Ectodermal cell (in vitro differentiated cells): ENCODE measurements at regions not wholly inside any gene's neighbourhood (a gene's known extent, or its start where the extent isn't known, plus 50 kb on each side); places are given as distances from the start of the nearest gene placed in this dataset.

Experiments
- H3K27ac ChIP-seq: 2 replicates; pipeline ENCODE4 v1.7.0; 2013; ENCODE audit warnings: mild to moderate bottlenecking, low read depth, low read length; ENCODE audit not compliant: insufficient read depth, poor library complexity, severe bottlenecking
- H3K27me3 ChIP-seq: 2 replicates; pipeline ENCODE4 v1.7.0; 2013; ENCODE audit warnings: mild to moderate bottlenecking, low read length; ENCODE audit not compliant: insufficient read depth, control insufficient read depth, poor library complexity, severe bottlenecking
- H3K36me3 ChIP-seq: one replicate; pipeline ENCODE4 v1.7.0; 2013; ENCODE audit warnings: low read length; ENCODE audit not compliant: control insufficient read depth, insufficient read depth
- H3K4me1 ChIP-seq: one replicate; pipeline ENCODE4 v1.7.0; 2013; ENCODE audit warnings: low read length; ENCODE audit not compliant: control insufficient read depth, insufficient read depth
- H3K4me3 ChIP-seq: 2 replicates; pipeline ENCODE4 v1.7.0; 2013; ENCODE audit warnings: low read depth, low read length, control low read depth; ENCODE audit not compliant: insufficient read depth
- H3K9me3 ChIP-seq: 2 replicates; pipeline ENCODE4 v1.7.0; 2013; ENCODE audit warnings: mild to moderate bottlenecking, low read length, moderate library complexity; ENCODE audit not compliant: control insufficient read depth
- WGBS, 2 experiments: methylation state at CpG; one replicate each; pipeline ENCODE4 v1.1.7; 2013; ENCODE audit warnings: missing lambda C conversion rate in 2 of 2; 5-methylcytosine and 5-hydroxymethylcytosine counted together

DNA sequence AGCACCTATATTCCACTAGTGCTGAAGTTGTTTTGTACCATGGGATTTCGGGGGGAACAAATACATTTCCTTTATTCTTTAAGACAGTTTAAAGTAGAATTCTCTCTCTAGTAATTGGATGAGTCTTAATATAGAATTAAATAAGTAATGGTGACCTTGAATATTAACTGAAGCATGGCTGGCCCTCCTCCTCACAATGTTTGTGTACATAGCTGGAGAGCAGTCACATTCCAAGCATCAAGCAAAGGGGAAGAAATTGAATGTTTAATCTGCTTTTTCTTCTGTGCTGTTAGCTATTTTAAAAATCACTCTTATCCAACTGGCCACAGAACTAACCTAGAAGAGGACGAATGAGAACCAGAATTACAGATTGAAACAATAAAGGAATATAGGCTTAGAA is 906.9 kb downstream of the CCSER2 start:
- no peak overlapping the region for H3K27ac ChIP-seq

GRCh38 chr10:85238676-85239075 is 910.3 kb downstream of the CCSER2 start:
- no peak overlapping the region for H3K27ac ChIP-seq
- WGBS, 2 experiments = 92 to 93% methylated on average over 13 of the region's 13 CpGs
- H3K9me3 ChIP-seq = no peaks in the 10 kb centered on the region
- H3K36me3 ChIP-seq = no peaks in the 10 kb centered on the region
- no peaks in the 10 kb centered on the region for H3K27me3 ChIP-seq
- H3K4me3 ChIP-seq = no peak overlapping the region
- H3K4me1 ChIP-seq = no peaks in the 10 kb centered on the region

More for the DNA sequence above, 906.9 kb downstream of the CCSER2 start:
- 88% methylated on average over 1 of the region's 2 CpGs; no CpG with 5 or more reads in 1 of the 2 experiments for WGBS, 2 experiments
- H3K4me1 ChIP-seq = no peaks in the 10 kb centered on the region
- no peak overlapping the region for H3K4me3 ChIP-seq
- no peaks in the 10 kb centered on the region for H3K9me3 ChIP-seq
- no peaks in the 10 kb centered on the region for H3K36me3 ChIP-seq
- no peaks in the 10 kb centered on the region for H3K27me3 ChIP-seq

- Histone ChIP-seq H3K4me3 (no peak overlapping the region), H3K27ac (no peak overlapping the region), H3K27me3 (no peaks in the 10 kb centered on the region), H3K4me1 (no peaks in the 10 kb centered on the region), H3K9me3 (no peaks in the 10 kb centered on the region), H3K36me3 (no peaks in the 10 kb centered on the region)
- WGBS, 2 experiments = 92 to 93% methylated on average over 5 of the region's 5 CpGs
These were observed 921.9 kb downstream of the CCSER2 start for GRCh38 chr10:85250304-85250703.

- no peak overlapping the region for H3K4me3 ChIP-seq
- no peak overlapping the region for H3K27ac ChIP-seq
- no peaks in the 10 kb centered on the region for H3K36me3 ChIP-seq
- no peaks in the 10 kb centered on the region for H3K4me1 ChIP-seq
- H3K27me3 ChIP-seq = no peaks in the 10 kb centered on the region
- WGBS, 2 experiments = 92 to 95% methylated on average over 5 of the region's 5 CpGs
- H3K9me3 ChIP-seq = no peaks in the 10 kb centered on the region
These were observed 928.1 kb downstream of the CCSER2 start for GRCh38 chr10:85256481-85256880.

- Histone ChIP-seq H3K27me3 (no peaks in the 10 kb centered on the region), H3K4me1 (no peaks in the 10 kb centered on the region), H3K36me3 (no peaks in the 10 kb centered on the region), H3K4me3 (no peak overlapping the region), H3K9me3 (no peaks in the 10 kb centered on the region), H3K27ac (no peak overlapping the region)
- WGBS, 2 experiments = 94 to 96% methylated on average over 3 to 4 of the region's 4 CpGs
These were observed 931.5 kb downstream of the CCSER2 start for GRCh38 chr10:85259908-85260307.

DNA sequence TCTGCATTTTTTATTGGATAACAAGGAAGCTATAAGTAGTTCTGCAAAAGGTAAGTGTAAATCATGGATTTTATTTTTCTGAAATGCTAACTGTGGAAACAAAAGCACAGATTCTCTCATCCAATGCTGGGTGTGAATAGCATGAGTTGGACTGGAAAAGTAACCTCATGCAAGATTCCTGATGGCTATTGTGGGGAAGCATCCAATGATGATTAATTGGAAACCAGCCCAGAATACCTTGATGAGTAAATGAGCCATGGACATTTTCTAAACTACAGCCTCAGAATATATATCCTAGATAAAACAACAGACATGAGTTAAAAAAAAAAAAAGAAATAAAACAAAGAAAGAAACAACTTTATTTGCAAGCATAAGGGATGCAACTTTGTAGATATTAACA is 934.6 kb downstream of the CCSER2 start:
- no peaks in the 10 kb centered on the region for H3K4me1 ChIP-seq
- no peak overlapping the region for H3K4me3 ChIP-seq
- no peaks in the 10 kb centered on the region for H3K9me3 ChIP-seq
- no peaks in the 10 kb centered on the region for H3K36me3 ChIP-seq
- H3K27me3 ChIP-seq = no peaks in the 10 kb centered on the region
- H3K27ac ChIP-seq = no peak overlapping the region

- no peak overlapping the region for H3K27ac ChIP-seq
- H3K4me1 ChIP-seq = no peaks in the 10 kb centered on the region
- H3K27me3 ChIP-seq = no peaks in the 10 kb centered on the region
- no peaks in the 10 kb centered on the region for H3K36me3 ChIP-seq
- H3K4me3 ChIP-seq = no peak overlapping the region
- H3K9me3 ChIP-seq = no peaks in the 10 kb centered on the region
These were observed 936.7 kb downstream of the CCSER2 start for GRCh38 chr10:85265121-85265520.

GRCh38 chr10:85266808-85267207 is 938.4 kb downstream of the CCSER2 start:
- Histone ChIP-seq H3K36me3 (no peaks in the 10 kb centered on the region), H3K27me3 (no peaks in the 10 kb centered on the region), H3K27ac (no peak overlapping the region), H3K4me1 (no peaks in the 10 kb centered on the region), H3K9me3 (no peaks in the 10 kb centered on the region), H3K4me3 (no peak overlapping the region)
- WGBS, 2 experiments = 91 to 100% methylated on average over 1 of the region's 1 CpG

DNA sequence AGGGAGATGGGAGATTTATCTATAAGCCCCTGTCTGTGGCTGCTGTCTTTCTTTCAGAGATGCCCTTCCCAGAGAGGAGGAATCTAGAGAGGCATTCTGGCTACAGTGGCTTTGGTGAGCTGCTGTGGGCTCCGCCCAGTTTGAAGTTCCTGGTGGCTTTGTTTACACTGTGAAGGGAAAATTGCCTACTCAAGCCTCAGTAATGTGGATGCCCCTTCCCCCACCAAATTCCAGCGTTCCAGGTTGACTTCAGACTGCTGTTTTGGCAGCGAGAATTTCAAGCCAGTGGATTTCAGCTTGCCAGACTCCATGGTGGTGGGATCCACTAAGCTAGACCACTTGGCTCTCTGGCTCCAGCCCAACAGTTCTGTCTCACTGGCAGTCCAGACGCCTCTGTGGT is 951.6 kb downstream of the CCSER2 start:
- H3K36me3 ChIP-seq = no peaks in the 10 kb centered on the region
- no peak overlapping the region for H3K4me3 ChIP-seq
- 70% methylated on average over 4 of the region's 4 CpGs for WGBS, 2 experiments
- H3K9me3 ChIP-seq = no peaks in the 10 kb centered on the region
- H3K4me1 ChIP-seq = no peaks in the 10 kb centered on the region
- no peaks in the 10 kb centered on the region for H3K27me3 ChIP-seq
- H3K27ac ChIP-seq = no peak overlapping the region

- H3K36me3 ChIP-seq = no peaks in the 10 kb centered on the region
- no peak overlapping the region for H3K27ac ChIP-seq
- 91 to 92% methylated on average over 3 of the region's 3 CpGs for WGBS, 2 experiments
- H3K4me1 ChIP-seq = no peaks in the 10 kb centered on the region
- no peaks in the 10 kb centered on the region for H3K9me3 ChIP-seq
- no peaks in the 10 kb centered on the region for H3K27me3 ChIP-seq
- no peak overlapping the region for H3K4me3 ChIP-seq
These were observed 956.7 kb downstream of the CCSER2 start for GRCh38 chr10:85284778-85285770.
